Mammary epithelial cell (primary cell): ENCODE measurements at regions not wholly inside any gene's neighbourhood (a gene's known extent, or its start where the extent isn't known, plus 50 kb on each side); places are given as distances from the start of the nearest gene placed in this dataset.

Experiments
- CTCF ChIP-seq, 2 donors: IDR thresholded peaks in 1 of 2; conservative IDR thresholded peaks in 1 of 2; 2 replicates each; pipeline ENCODE4 v1.5.1; 2011 to 2012; ENCODE audit warnings: inconsistent platforms in 2 of 2, low read length in 2 of 2, mild to moderate bottlenecking in 2 of 2, control low read depth in 1 of 2, low read depth in 1 of 2; ENCODE audit not compliant: insufficient read depth in 1 of 2; ENCODE audit errors: extremely low read depth in 1 of 2
- EZH2 ChIP-seq: IDR thresholded peaks from 2 replicates; pipeline ENCODE4 v1.6.1; 2012; ENCODE audit warnings: low read length, inconsistent platforms, borderline replicate concordance

- TF ChIP-seq CTCF (conservative IDR thresholded peaks at IDR 0.05 in 1 of 2, IDR thresholded peaks at IDR 0.05 in 1 of 2; ENCODE audit: extremely low read depth in 1 of 2, insufficient read depth in 1 of 2, low read depth in 1 of 2, low read length in 2 of 2) (no peak), EZH2 (no peak)
Observed at GRCh38 chr20:60966766-60967165, 285.3 kb upstream of the CDH4 start.
